K562 (cell line): ENCODE measurements at regions not wholly inside any gene's neighbourhood (a gene's known extent, or its start where the extent isn't known, plus 50 kb on each side); places are given as distances from the start of the nearest gene placed in this dataset.

ENCODE experiments used
- ATAC-seq: fragments of 200-7000 bp; cut with Tn5 transposase; 3 replicates; pipeline ENCODE4 v1.9.1; 2020; ENCODE audit warnings: moderate library complexity
- BruUV-seq: library from RNA; stranded (reverse); fragments of 400-500 nt; replicated peaks from 2 replicates; lab custom pipeline; 2021; lab: Mats Ljungman, UMichigan
- CTCF ChIA-PET: fragments of 300-600 bp; formaldehyde crosslinking; extraction: SDS; loops from one replicate; lab custom pipeline; 2021; ENCODE audit warnings: low intra/inter-chr PET ratio; lab: Yijun Ruan, JAX
- POLR2A ChIA-PET: fragments of 300-600, 350-650 bp; sonication (Branson Sonifier 250); formaldehyde crosslinking; extraction: SDS; loops from one replicate; lab custom pipeline; 2021; ENCODE audit warnings: antibody characterized with exemption, inconsistent platforms; lab: Yijun Ruan, JAX
- DNase-seq, 4 experiments: peaks; one replicate each; pipeline versions ENCODE4 v3.0.0 to v3.0.0-alpha.2; 2011 to 2018; ENCODE audit warnings: low spot score in 3 of 4, mixed read lengths in 3 of 4; ENCODE audit errors: extremely low read depth in 1 of 4
- FAIRE-seq: peaks from 2 replicates; lab custom pipeline; 2011; peaks lifted over from hg19 to GRCh38; lab: Jason Lieb, UNC
- H2AFZ ChIP-seq: 2 replicates; pipeline ENCODE4 v1.6.0; 2011; ENCODE audit warnings: low read depth, low read length, control low read depth, inconsistent platforms
- H3K27ac ChIP-seq: fragments of 200-600 bp; 3 replicates; pipeline ENCODE4 v1.8.0; 2011; ENCODE audit warnings: low read depth, mild to moderate bottlenecking, control low read depth, inconsistent platforms, low read length, moderate library complexity, mixed read lengths; ENCODE audit errors: extremely low read depth
- H3K27me3 ChIP-seq, 2 experiments: fragments of 300-600 bp in 1 of 2; 2 replicates in 1 of 2; 3 replicates in 1 of 2; pipeline versions ENCODE4 v1.6.0 to v1.8.0; 2011; ENCODE audit warnings: inconsistent platforms in 2 of 2, low read length in 2 of 2, mild to moderate bottlenecking in 1 of 2, mixed read lengths in 1 of 2, moderate library complexity in 1 of 2; ENCODE audit not compliant: control insufficient read depth in 2 of 2, insufficient read depth in 2 of 2
- H3K36me3 ChIP-seq: fragments of 300-600 bp; 3 replicates; pipeline ENCODE4 v1.8.0; 2011; ENCODE audit warnings: mild to moderate bottlenecking, low read length, inconsistent platforms; ENCODE audit not compliant: control insufficient read depth, insufficient read depth
- H3K4me1 ChIP-seq, 2 experiments: fragments of 200-600 bp in 1 of 2; replicated peaks in 1 of 2; 2 replicates in 1 of 2; 3 replicates in 1 of 2; pipeline versions ENCODE4 v1.5.1 to v1.8.0; 2011; ENCODE audit warnings: inconsistent platforms in 2 of 2, low read length in 2 of 2, mild to moderate bottlenecking in 1 of 2, mixed read lengths in 1 of 2, moderate library complexity in 1 of 2; ENCODE audit not compliant: control insufficient read depth in 2 of 2, insufficient read depth in 2 of 2
- H3K4me2 ChIP-seq: 2 replicates; pipeline ENCODE4 v1.6.1; 2011; ENCODE audit warnings: low read length, control low read depth, inconsistent platforms, mixed read lengths; ENCODE audit not compliant: insufficient read depth
- H3K4me3 ChIP-seq: fragments of 200-600 bp; sonication (generic), shearing (Covaris generic); 2 replicates; pipeline ENCODE4 v1.5.1; 2016; ENCODE audit warnings: control low read depth, inconsistent platforms
- H3K79me2 ChIP-seq: fragments of 200-600 bp; 3 replicates; pipeline ENCODE4 v1.8.0; 2011; ENCODE audit warnings: low read length, inconsistent platforms; ENCODE audit not compliant: control insufficient read depth, insufficient read depth
- H3K9ac ChIP-seq, 2 experiments: 2 replicates each; pipeline versions ENCODE4 v1.6.0 to v1.6.1; 2011; ENCODE audit warnings: low read depth in 2 of 2, low read length in 2 of 2, control low read depth in 1 of 2, inconsistent platforms in 1 of 2, mild to moderate bottlenecking in 1 of 2, mixed read lengths in 1 of 2; ENCODE audit not compliant: insufficient read depth in 1 of 2
- H3K9me1 ChIP-seq: one replicate; pipeline ENCODE4 v1.6.0; 2011; ENCODE audit warnings: inconsistent platforms, mild to moderate bottlenecking, low read length, moderate library complexity; ENCODE audit not compliant: control insufficient read depth, insufficient read depth
- H3K9me3 ChIP-seq: replicated peaks from 2 replicates; pipeline ENCODE4 v1.5.1; 2011; ENCODE audit warnings: low read depth, low read length, inconsistent platforms; ENCODE audit not compliant: control insufficient read depth, insufficient read depth
- H4K20me1 ChIP-seq: replicated peaks from 2 replicates; pipeline ENCODE4 v1.6.1; 2011; ENCODE audit warnings: low read length, inconsistent platforms, mixed read lengths; ENCODE audit not compliant: control insufficient read depth, insufficient read depth
- CEBPG ChIP-seq, 3 experiments: fragments of 200-800 bp in 1 of 3; sonication (Bioruptor generic) in 1 of 3; sonication (generic) in 1 of 3; formaldehyde crosslinking in 1 of 3; IDR thresholded peaks in 2 of 3; conservative IDR thresholded peaks in 1 of 3; 2 replicates each; pipeline versions ENCODE4 v1.6.1 to v1.8.0; 2016 to 2022; ENCODE audit warnings: missing compliant biosample characterization in 2 of 3, missing genetic modification characterization in 2 of 3, mild to moderate bottlenecking in 1 of 3, missing genetic modification reagents in 1 of 3
- HBP1 ChIP-seq: fragments of 450-650 bp; formaldehyde crosslinking; IDR thresholded peaks from 2 replicates; pipeline ENCODE4 v1.4.0; 2022; ENCODE audit warnings: missing genetic modification characterization
- PRDM10 ChIP-seq: fragments of 450-650 bp; IDR thresholded peaks from 2 replicates; pipeline ENCODE4 v1.6.1; 2018; ENCODE audit not compliant: partially characterized antibody
- RERE ChIP-seq: sonication (generic); formaldehyde crosslinking; IDR thresholded peaks from 2 replicates; pipeline ENCODE4 v1.8.0; 2023; ENCODE audit warnings: missing genetic modification reagents, mild to moderate bottlenecking, borderline replicate concordance
- ZNF280A ChIP-seq: fragments of 450-650 bp; IDR thresholded peaks from 2 replicates; pipeline ENCODE4 v1.6.1; 2018; ENCODE audit warnings: mild to moderate bottlenecking, low read depth; ENCODE audit not compliant: partially characterized antibody
- WGBS: fragments of 100-300 bp; shearing (Covaris generic); methylation state at CpG from one replicate; pipeline ENCODE4 v1.1.6; 2016; ENCODE audit warnings: low coverage, mixed read lengths; ENCODE audit not compliant: insufficient coverage; ENCODE audit errors: missing lambda C conversion rate; 5-methylcytosine and 5-hydroxymethylcytosine counted together
- in situ Hi-C: fragments of 300-500 bp; cut with MboI; formaldehyde crosslinking; loops from 4 replicates; pipeline ENCODE4 v1.15.0; 2018; ENCODE audit warnings: inconsistent platforms, mixed read lengths
- intact Hi-C: fragments of 100-400 bp; cut with micrococcal nuclease; formaldehyde crosslinking; loops from 2 replicates; pipeline ENCODE4 v1.14.2; 2022

DNA sequence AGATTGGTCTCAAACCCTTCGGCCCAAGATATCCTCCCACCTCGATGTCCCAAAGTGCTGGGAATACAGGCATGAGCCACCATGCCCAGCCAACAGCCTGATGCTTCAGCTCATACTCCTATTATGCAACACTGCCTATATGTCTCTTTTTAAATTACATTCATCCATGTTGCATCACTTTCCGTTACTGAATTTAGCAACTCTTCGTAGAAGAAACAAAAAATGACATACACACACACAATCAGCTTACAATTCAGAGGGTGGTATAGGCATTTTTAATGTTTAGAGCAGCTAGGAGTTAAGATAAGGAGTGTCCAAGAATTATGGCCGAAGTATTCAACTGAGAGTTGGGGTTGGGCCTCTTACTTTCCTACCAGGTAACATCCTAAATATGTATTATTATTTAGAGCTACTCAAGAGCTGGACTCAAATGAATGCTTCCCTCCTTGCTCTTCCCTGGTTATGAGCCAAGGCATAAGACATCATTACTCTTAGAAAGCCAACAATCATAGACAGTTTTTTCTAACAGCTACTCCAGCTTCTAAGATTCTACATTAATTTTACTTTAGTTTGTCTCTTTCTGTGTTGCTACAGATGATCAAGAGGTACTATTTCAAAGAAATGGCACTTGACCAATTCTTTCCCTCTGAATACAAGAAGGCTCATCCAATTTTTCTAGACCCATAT lies 62.0 kb upstream of the BMP5 start:
- 2% methylated on average over 5 of the region's 5 CpGs for WGBS
- intact Hi-C loops = no loop called here
- H3K27ac ChIP-seq = no peak overlapping the region
- TF ChIP-seq ZNF280A (no peak), HBP1 (CRISPR knock-in tag) (no peak), RERE (no peak), PRDM10 (no peak), CEBPG (CRISPR knock-in tag; IDR thresholded peaks at IDR 0.05) (no peak), CEBPG (tag; conservative IDR thresholded peaks at IDR 0.05 in 1 of 2, IDR thresholded peaks at IDR 0.05 in 1 of 2) (0 out of 4 replicates have a peak, but pooled peaks of 1 of the 2 experiments have one; percentile 29)
- TF ChIP-seq, all 486 proteins: peak for 1
- Histone ChIP-seq H4K20me1 (no peaks in the 10 kb centered on the region), H3K4me3 (no peak overlapping the region), H3K27me3 (no peaks in the 10 kb centered on the region), H3K36me3 (no peaks in the 10 kb centered on the region), H3K9me3 (no peaks in the 10 kb centered on the region), H3K79me2 (no peaks in the 10 kb centered on the region), H3K9me1 (no peaks in the 10 kb centered on the region), H3K4me1 (no peaks in the 10 kb centered on the region), H3K4me2 (no peak overlapping the region), H2AFZ (no peak overlapping the region), H3K9ac (no peak overlapping the region)
- in situ Hi-C loops = no loop called here
- ChIA-PET CTCF (no interaction called here), POLR2A (no interaction called here)
- no peak for FAIRE-seq
- no TSS peak for BruUV-seq
- no peak for DNase-seq
- no peak for ATAC-seq
